ENCODE measurements at regions not wholly inside any gene's neighbourhood (a gene's known extent, or its start where the extent isn't known, plus 50 kb on each side); places are given as distances from the start of the nearest gene placed in this dataset.

DNA sequence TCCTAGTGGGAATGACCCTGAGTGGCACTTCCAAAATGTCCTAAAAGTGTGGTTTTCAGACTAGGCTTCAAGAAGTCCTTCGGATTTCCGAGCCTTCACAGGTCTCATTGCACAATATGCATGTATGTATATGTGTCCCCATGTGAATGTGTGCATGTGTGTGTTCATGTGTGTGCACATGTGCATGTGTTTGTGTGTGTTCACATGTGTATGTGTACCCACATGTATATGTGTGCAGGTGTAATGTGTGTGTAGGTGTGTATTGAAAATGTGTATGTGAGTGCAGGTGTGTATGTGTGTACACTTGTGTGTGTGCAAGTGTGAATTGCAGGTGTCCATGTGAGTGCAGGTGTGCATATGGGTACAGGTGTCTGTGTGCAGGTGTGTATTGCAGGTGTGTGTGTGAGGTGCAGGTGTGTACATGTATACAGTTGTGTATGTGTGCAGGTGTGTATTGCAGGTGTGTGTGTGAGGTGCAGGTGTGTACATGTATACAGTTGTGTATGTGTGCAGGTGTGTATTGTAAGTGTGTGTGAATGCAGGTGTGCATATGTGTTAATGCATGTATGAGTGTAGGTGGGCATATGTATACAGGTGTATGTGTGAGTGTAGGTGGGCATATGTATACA lies 124.4 kb upstream of the EPB41L3 start (continued):
- TF ChIP-seq EZH2phosphoT487 (IDR thresholded peaks at IDR 0.05; ENCODE audit: unreplicated experiment) = no peak
- TF ChIP-seq, protein P1, sequence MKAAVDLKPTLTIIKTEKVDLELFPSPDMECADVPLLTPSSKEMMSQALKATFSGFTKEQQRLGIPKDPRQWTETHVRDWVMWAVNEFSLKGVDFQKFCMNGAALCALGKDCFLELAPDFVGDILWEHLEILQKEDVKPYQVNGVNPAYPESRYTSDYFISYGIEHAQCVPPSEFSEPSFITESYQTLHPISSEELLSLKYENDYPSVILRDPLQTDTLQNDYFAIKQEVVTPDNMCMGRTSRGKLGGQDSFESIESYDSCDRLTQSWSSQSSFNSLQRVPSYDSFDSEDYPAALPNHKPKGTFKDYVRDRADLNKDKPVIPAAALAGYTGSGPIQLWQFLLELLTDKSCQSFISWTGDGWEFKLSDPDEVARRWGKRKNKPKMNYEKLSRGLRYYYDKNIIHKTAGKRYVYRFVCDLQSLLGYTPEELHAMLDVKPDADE (IDR thresholded peaks at IDR 0.05) = no peak
- TF ChIP-seq, protein P2, sequence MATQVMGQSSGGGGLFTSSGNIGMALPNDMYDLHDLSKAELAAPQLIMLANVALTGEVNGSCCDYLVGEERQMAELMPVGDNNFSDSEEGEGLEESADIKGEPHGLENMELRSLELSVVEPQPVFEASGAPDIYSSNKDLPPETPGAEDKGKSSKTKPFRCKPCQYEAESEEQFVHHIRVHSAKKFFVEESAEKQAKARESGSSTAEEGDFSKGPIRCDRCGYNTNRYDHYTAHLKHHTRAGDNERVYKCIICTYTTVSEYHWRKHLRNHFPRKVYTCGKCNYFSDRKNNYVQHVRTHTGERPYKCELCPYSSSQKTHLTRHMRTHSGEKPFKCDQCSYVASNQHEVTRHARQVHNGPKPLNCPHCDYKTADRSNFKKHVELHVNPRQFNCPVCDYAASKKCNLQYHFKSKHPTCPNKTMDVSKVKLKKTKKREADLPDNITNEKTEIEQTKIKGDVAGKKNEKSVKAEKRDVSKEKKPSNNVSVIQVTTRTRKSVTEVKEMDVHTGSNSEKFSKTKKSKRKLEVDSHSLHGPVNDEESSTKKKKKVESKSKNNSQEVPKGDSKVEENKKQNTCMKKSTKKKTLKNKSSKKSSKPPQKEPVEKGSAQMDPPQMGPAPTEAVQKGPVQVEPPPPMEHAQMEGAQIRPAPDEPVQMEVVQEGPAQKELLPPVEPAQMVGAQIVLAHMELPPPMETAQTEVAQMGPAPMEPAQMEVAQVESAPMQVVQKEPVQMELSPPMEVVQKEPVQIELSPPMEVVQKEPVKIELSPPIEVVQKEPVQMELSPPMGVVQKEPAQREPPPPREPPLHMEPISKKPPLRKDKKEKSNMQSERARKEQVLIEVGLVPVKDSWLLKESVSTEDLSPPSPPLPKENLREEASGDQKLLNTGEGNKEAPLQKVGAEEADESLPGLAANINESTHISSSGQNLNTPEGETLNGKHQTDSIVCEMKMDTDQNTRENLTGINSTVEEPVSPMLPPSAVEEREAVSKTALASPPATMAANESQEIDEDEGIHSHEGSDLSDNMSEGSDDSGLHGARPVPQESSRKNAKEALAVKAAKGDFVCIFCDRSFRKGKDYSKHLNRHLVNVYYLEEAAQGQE (IDR thresholded peaks at IDR 0.05; ENCODE audit: unreplicated experiment) = no peak
- no peak for TF ChIP-seq POLR2AphosphoS5 (IDR thresholded peaks at IDR 0.05; ENCODE audit: low read depth)

DNA sequence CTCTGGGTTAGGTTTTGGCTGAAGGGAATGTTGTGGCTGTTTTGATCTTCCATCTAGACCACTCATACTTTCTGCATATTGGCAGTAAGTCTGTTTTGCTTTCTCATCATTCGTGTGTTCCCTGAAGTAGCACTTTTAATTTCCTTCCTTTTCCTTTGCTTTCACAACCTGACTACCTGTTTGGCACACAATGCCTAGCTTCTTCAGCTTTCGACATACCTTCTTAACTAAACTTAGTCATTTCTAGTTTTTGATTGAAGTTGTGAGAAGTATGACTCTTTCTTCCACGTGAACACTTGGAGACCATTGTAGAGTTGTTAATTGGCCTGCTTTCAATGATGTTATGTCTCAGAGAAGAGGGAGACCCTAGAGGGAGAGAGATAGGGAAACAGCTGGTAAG lies 123.6 kb upstream of the EPB41L3 start:
- Histone ChIP-seq H3K4me2 (no peak overlapping the region), H3K36me3 (ENCODE audit: insufficient read depth) (no peaks in the 10 kb centered on the region), H4K20me1 (replicated peaks; ENCODE audit: insufficient read depth) (no peaks in the 10 kb centered on the region), H3F3A (replicated peaks; ENCODE audit: low read depth) (no peaks in the 10 kb centered on the region), H3K79me2 (replicated peaks; ENCODE audit: insufficient read depth) (no peaks in the 10 kb centered on the region), H3K9me2 (ENCODE audit: insufficient read depth) (peaks cover 7% of the 10 kb centered on the region; the same call in 1 of the 2 replicates), H2AFZ (no peak overlapping the region), H3K4me3 (no peak overlapping the region), H3K4me1 (ENCODE audit: insufficient read depth) (no peaks in the 10 kb centered on the region), H3K27ac (ENCODE audit: low read depth) (no peak overlapping the region), H3K27me3 (ENCODE audit: insufficient read depth) (no peaks in the 10 kb centered on the region)
- ATAC-seq (no peak), DNase-seq (ENCODE audit: low spot score) (no peak)
- no peak overlapping the region for H3K27ac Mint-ChIP-seq
- H3K36me3 Mint-ChIP-seq (ENCODE audit: low read depth) = no peaks in the 10 kb centered on the region
- H3K9me3 Mint-ChIP-seq = no peaks in the 10 kb centered on the region
- no peak overlapping the region for H3K4me3 Mint-ChIP-seq
- no peaks in the 10 kb centered on the region for H3K4me1 Mint-ChIP-seq
- peaks cover 2% of the 10 kb centered on the region for H3K27me3 Mint-ChIP-seq (ENCODE audit: insufficient read depth, low read depth, poor library complexity)
- TF ChIP-seq ZNF114 (CRISPR knock-in tag; IDR thresholded peaks at IDR 0.05) (no peak), ZNF331 (CRISPR knock-in tag; IDR thresholded peaks at IDR 0.05; ENCODE audit: low read depth) (no peak), EZH2 (IDR thresholded peaks at IDR 0.05; ENCODE audit: low read depth, unreplicated experiment) (no peak), NANOG (IDR thresholded peaks at IDR 0.05; ENCODE audit: borderline replicate concordance) (no peak), STAT1 (IDR thresholded peaks at IDR 0.05; ENCODE audit: unreplicated experiment) (no peak), JUNB (IDR thresholded peaks at IDR 0.05; ENCODE audit: unreplicated experiment) (no peak)
- TF ChIP-seq, protein P1 (IDR thresholded peaks at IDR 0.05) = no peak
- TF ChIP-seq, protein P3, sequence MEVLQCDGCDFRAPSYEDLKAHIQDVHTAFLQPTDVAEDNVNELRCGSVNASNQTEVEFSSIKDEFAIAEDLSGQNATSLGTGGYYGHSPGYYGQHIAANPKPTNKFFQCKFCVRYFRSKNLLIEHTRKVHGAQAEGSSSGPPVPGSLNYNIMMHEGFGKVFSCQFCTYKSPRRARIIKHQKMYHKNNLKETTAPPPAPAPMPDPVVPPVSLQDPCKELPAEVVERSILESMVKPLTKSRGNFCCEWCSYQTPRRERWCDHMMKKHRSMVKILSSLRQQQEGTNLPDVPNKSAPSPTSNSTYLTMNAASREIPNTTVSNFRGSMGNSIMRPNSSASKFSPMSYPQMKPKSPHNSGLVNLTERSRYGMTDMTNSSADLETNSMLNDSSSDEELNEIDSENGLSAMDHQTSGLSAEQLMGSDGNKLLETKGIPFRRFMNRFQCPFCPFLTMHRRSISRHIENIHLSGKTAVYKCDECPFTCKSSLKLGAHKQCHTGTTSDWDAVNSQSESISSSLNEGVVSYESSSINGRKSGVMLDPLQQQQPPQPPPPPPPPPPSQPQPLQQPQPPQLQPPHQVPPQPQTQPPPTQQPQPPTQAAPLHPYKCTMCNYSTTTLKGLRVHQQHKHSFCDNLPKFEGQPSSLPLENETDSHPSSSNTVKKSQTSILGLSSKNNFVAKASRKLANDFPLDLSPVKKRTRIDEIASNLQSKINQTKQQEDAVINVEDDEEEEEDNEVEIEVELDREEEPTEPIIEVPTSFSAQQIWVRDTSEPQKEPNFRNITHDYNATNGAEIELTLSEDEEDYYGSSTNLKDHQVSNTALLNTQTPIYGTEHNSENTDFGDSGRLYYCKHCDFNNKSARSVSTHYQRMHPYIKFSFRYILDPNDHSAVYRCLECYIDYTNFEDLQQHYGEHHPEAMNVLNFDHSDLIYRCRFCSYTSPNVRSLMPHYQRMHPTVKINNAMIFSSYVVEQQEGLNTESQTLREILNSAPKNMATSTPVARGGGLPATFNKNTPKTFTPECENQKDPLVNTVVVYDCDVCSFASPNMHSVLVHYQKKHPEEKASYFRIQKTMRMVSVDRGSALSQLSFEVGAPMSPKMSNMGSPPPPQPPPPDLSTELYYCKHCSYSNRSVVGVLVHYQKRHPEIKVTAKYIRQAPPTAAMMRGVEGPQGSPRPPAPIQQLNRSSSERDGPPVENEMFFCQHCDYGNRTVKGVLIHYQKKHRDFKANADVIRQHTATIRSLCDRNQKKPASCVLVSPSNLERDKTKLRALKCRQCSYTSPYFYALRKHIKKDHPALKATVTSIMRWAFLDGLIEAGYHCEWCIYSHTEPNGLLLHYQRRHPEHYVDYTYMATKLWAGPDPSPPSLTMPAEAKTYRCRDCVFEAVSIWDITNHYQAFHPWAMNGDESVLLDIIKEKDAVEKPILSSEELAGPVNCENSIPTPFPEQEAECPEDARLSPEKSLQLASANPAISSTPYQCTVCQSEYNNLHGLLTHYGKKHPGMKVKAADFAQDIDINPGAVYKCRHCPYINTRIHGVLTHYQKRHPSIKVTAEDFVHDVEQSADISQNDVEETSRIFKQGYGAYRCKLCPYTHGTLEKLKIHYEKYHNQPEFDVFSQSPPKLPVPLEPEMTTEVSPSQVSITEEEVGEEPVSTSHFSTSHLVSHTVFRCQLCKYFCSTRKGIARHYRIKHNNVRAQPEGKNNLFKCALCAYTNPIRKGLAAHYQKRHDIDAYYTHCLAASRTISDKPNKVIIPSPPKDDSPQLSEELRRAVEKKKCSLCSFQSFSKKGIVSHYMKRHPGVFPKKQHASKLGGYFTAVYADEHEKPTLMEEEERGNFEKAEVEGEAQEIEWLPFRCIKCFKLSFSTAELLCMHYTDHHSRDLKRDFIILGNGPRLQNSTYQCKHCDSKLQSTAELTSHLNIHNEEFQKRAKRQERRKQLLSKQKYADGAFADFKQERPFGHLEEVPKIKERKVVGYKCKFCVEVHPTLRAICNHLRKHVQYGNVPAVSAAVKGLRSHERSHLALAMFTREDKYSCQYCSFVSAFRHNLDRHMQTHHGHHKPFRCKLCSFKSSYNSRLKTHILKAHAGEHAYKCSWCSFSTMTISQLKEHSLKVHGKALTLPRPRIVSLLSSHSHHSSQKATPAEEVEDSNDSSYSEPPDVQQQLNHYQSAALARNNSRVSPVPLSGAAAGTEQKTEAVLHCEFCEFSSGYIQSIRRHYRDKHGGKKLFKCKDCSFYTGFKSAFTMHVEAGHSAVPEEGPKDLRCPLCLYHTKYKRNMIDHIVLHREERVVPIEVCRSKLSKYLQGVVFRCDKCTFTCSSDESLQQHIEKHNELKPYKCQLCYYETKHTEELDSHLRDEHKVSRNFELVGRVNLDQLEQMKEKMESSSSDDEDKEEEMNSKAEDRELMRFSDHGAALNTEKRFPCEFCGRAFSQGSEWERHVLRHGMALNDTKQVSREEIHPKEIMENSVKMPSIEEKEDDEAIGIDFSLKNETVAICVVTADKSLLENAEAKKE (CRISPR knock-in tag; IDR thresholded peaks at IDR 0.05) = no peak
